ENCODE measurements at regions not wholly inside any gene's neighbourhood (a gene's known extent, or its start where the extent isn't known, plus 50 kb on each side); places are given as distances from the start of the nearest gene placed in this dataset.

GRCh38 chr2:224134003-224134734, 95.1 kb upstream of the SERPINE2 start:
- H3K9me3 ChIP-seq (ENCODE audit: low read length) = no peaks in the 10 kb centered on the region
- H3K9me2 ChIP-seq (replicated peaks; ENCODE audit: insufficient read depth, low read length) = no peaks in the 10 kb centered on the region
- no peaks in the 10 kb centered on the region for H3K79me2 ChIP-seq (ENCODE audit: low read length)
- DNase-seq = no peak
- H3K4me1 ChIP-seq (ENCODE audit: low read length) = no peaks in the 10 kb centered on the region
- H3K36me3 ChIP-seq (ENCODE audit: insufficient read depth, low read length) = no peaks in the 10 kb centered on the region
- H3K27ac ChIP-seq (ENCODE audit: low read length) = no peak overlapping the region
- H3K27me3 ChIP-seq (ENCODE audit: low read length) = no peaks in the 10 kb centered on the region
- H3K4me2 ChIP-seq (ENCODE audit: low read depth, low read length, poor library complexity, severe bottlenecking) = no peak overlapping the region
- H2AFZ ChIP-seq (ENCODE audit: low read length) = no peak overlapping the region
- H4K20me1 ChIP-seq (ENCODE audit: insufficient read depth, low read depth, low read length) = no peaks in the 10 kb centered on the region
- H3K9ac ChIP-seq (ENCODE audit: low read length) = no peak overlapping the region
- no peak overlapping the region for H3K4me3 ChIP-seq (ENCODE audit: low read length)

GRCh38 chr2:224133387-224133786, 94.3 kb upstream of the SERPINE2 start:
- H3K4me3 ChIP-seq (ENCODE audit: low read length) = no peak overlapping the region
- no peaks in the 10 kb centered on the region for H3K9me2 ChIP-seq (replicated peaks; ENCODE audit: insufficient read depth, low read length)
- no peak for DNase-seq
- H3K9ac ChIP-seq (ENCODE audit: low read length) = no peak overlapping the region
- H4K20me1 ChIP-seq (ENCODE audit: insufficient read depth, low read depth, low read length) = no peaks in the 10 kb centered on the region
- H3K27ac ChIP-seq (ENCODE audit: low read length) = no peak overlapping the region
- H3K9me3 ChIP-seq (ENCODE audit: low read length) = no peaks in the 10 kb centered on the region
- no peaks in the 10 kb centered on the region for H3K79me2 ChIP-seq (ENCODE audit: low read length)
- H3K27me3 ChIP-seq (ENCODE audit: low read length) = no peaks in the 10 kb centered on the region
- H3K4me2 ChIP-seq (ENCODE audit: low read depth, low read length, poor library complexity, severe bottlenecking) = no peak overlapping the region
- no peaks in the 10 kb centered on the region for H3K4me1 ChIP-seq (ENCODE audit: low read length)
- H2AFZ ChIP-seq (ENCODE audit: low read length) = no peak overlapping the region
- no peaks in the 10 kb centered on the region for H3K36me3 ChIP-seq (ENCODE audit: insufficient read depth, low read length)

- H3K4me2 ChIP-seq (ENCODE audit: low read depth, low read length, poor library complexity, severe bottlenecking) = no peak overlapping the region
- H4K20me1 ChIP-seq (ENCODE audit: insufficient read depth, low read depth, low read length) = no peaks in the 10 kb centered on the region
- no peak overlapping the region for H3K27ac ChIP-seq (ENCODE audit: low read length)
- H3K79me2 ChIP-seq (ENCODE audit: low read length) = no peaks in the 10 kb centered on the region
- DNase-seq = no peak
- H3K4me1 ChIP-seq (ENCODE audit: low read length) = no peaks in the 10 kb centered on the region
- H3K4me3 ChIP-seq (ENCODE audit: low read length) = no peak overlapping the region
- H3K9me3 ChIP-seq (ENCODE audit: low read length) = no peaks in the 10 kb centered on the region
- no peaks in the 10 kb centered on the region for H3K9me2 ChIP-seq (replicated peaks; ENCODE audit: insufficient read depth, low read length)
- H2AFZ ChIP-seq (ENCODE audit: low read length) = 0 out of 2 replicates have a peak overlapping the region, but pooled peaks have one; percentile 12
- no peaks in the 10 kb centered on the region for H3K27me3 ChIP-seq (ENCODE audit: low read length)
- H3K9ac ChIP-seq (ENCODE audit: low read length) = no peak overlapping the region
- H3K36me3 ChIP-seq (ENCODE audit: insufficient read depth, low read length) = no peaks in the 10 kb centered on the region
These were observed 88.9 kb upstream of the SERPINE2 start for GRCh38 chr2:224127871-224128501.

- Histone ChIP-seq H3K9ac (ENCODE audit: low read length) (no peak overlapping the region), H4K20me1 (ENCODE audit: insufficient read depth, low read depth, low read length) (no peaks in the 10 kb centered on the region), H3K4me3 (ENCODE audit: low read length) (no peak overlapping the region), H3K79me2 (ENCODE audit: low read length) (no peaks in the 10 kb centered on the region), H3K9me2 (replicated peaks; ENCODE audit: insufficient read depth, low read length) (no peaks in the 10 kb centered on the region), H2AFZ (ENCODE audit: low read length) (no peak overlapping the region), H3K9me3 (ENCODE audit: low read length) (no peaks in the 10 kb centered on the region), H3K27me3 (ENCODE audit: low read length) (no peaks in the 10 kb centered on the region), H3K36me3 (ENCODE audit: insufficient read depth, low read length) (no peaks in the 10 kb centered on the region), H3K27ac (ENCODE audit: low read length) (no peak overlapping the region), H3K4me1 (ENCODE audit: low read length) (no peaks in the 10 kb centered on the region), H3K4me2 (ENCODE audit: low read depth, low read length, poor library complexity, severe bottlenecking) (no peak overlapping the region)
- no peak for DNase-seq
These were observed 87.4 kb upstream of the SERPINE2 start for GRCh38 chr2:224126440-224126839.

- no peak for DNase-seq
- Histone ChIP-seq H3K4me1 (ENCODE audit: low read length) (no peaks in the 10 kb centered on the region), H3K27ac (ENCODE audit: low read length) (no peak overlapping the region), H3K4me2 (ENCODE audit: low read depth, low read length, poor library complexity, severe bottlenecking) (no peak overlapping the region), H3K9ac (ENCODE audit: low read length) (no peak overlapping the region), H3K9me2 (replicated peaks; ENCODE audit: insufficient read depth, low read length) (no peaks in the 10 kb centered on the region), H3K36me3 (ENCODE audit: insufficient read depth, low read length) (no peaks in the 10 kb centered on the region), H3K27me3 (ENCODE audit: low read length) (no peaks in the 10 kb centered on the region), H2AFZ (ENCODE audit: low read length) (no peak overlapping the region), H3K4me3 (ENCODE audit: low read length) (no peak overlapping the region), H4K20me1 (ENCODE audit: insufficient read depth, low read depth, low read length) (no peaks in the 10 kb centered on the region), H3K79me2 (ENCODE audit: low read length) (no peaks in the 10 kb centered on the region), H3K9me3 (ENCODE audit: low read length) (no peaks in the 10 kb centered on the region)
These were observed 86.9 kb upstream of the SERPINE2 start for GRCh38 chr2:224126003-224126402.

- Histone ChIP-seq H3K4me2 (ENCODE audit: low read depth, low read length, poor library complexity, severe bottlenecking) (no peak overlapping the region), H3K27ac (ENCODE audit: low read length) (no peak overlapping the region), H2AFZ (ENCODE audit: low read length) (no peak overlapping the region), H3K36me3 (ENCODE audit: insufficient read depth, low read length) (no peaks in the 10 kb centered on the region), H3K27me3 (ENCODE audit: low read length) (no peaks in the 10 kb centered on the region), H3K79me2 (ENCODE audit: low read length) (no peaks in the 10 kb centered on the region), H3K4me3 (ENCODE audit: low read length) (no peak overlapping the region), H3K9ac (ENCODE audit: low read length) (no peak overlapping the region), H4K20me1 (ENCODE audit: insufficient read depth, low read depth, low read length) (no peaks in the 10 kb centered on the region), H3K9me2 (replicated peaks; ENCODE audit: insufficient read depth, low read length) (no peaks in the 10 kb centered on the region), H3K9me3 (ENCODE audit: low read length) (no peaks in the 10 kb centered on the region), H3K4me1 (ENCODE audit: low read length) (no peaks in the 10 kb centered on the region)
- no peak for DNase-seq
These were observed 83.5 kb upstream of the SERPINE2 start for GRCh38 chr2:224122542-224122941.

GRCh38 chr2:224121406-224122067, 82.5 kb upstream of the SERPINE2 start:
- Histone ChIP-seq H3K27me3 (ENCODE audit: low read length) (no peaks in the 10 kb centered on the region), H3K4me1 (ENCODE audit: low read length) (no peaks in the 10 kb centered on the region), H3K79me2 (ENCODE audit: low read length) (no peaks in the 10 kb centered on the region), H3K9me2 (replicated peaks; ENCODE audit: insufficient read depth, low read length) (no peaks in the 10 kb centered on the region), H3K9ac (ENCODE audit: low read length) (no peak overlapping the region), H3K4me3 (ENCODE audit: low read length) (no peak overlapping the region), H3K36me3 (ENCODE audit: insufficient read depth, low read length) (no peaks in the 10 kb centered on the region), H3K9me3 (ENCODE audit: low read length) (no peaks in the 10 kb centered on the region), H4K20me1 (ENCODE audit: insufficient read depth, low read depth, low read length) (no peaks in the 10 kb centered on the region), H3K27ac (ENCODE audit: low read length) (no peak overlapping the region), H3K4me2 (ENCODE audit: low read depth, low read length, poor library complexity, severe bottlenecking) (no peak overlapping the region), H2AFZ (ENCODE audit: low read length) (no peak overlapping the region)
- no peak for DNase-seq

GRCh38 chr2:224120986-224121385, 81.9 kb upstream of the SERPINE2 start:
- Histone ChIP-seq H3K9me3 (ENCODE audit: low read length) (no peaks in the 10 kb centered on the region), H2AFZ (ENCODE audit: low read length) (no peak overlapping the region), H3K27ac (ENCODE audit: low read length) (no peak overlapping the region), H3K27me3 (ENCODE audit: low read length) (no peaks in the 10 kb centered on the region), H3K9ac (ENCODE audit: low read length) (no peak overlapping the region), H3K4me3 (ENCODE audit: low read length) (no peak overlapping the region), H3K4me1 (ENCODE audit: low read length) (no peaks in the 10 kb centered on the region), H4K20me1 (ENCODE audit: insufficient read depth, low read depth, low read length) (no peaks in the 10 kb centered on the region), H3K4me2 (ENCODE audit: low read depth, low read length, poor library complexity, severe bottlenecking) (no peak overlapping the region), H3K79me2 (ENCODE audit: low read length) (no peaks in the 10 kb centered on the region), H3K9me2 (replicated peaks; ENCODE audit: insufficient read depth, low read length) (no peaks in the 10 kb centered on the region), H3K36me3 (ENCODE audit: insufficient read depth, low read length) (no peaks in the 10 kb centered on the region)
- DNase-seq = no peak
